PC-3 (cell line): ENCODE measurements at regions not wholly inside any gene's neighbourhood (a gene's known extent, or its start where the extent isn't known, plus 50 kb on each side); places are given as distances from the start of the nearest gene placed in this dataset.

ENCODE experiments used
- ATAC-seq: fragments of 200-7000 bp; cut with Tn5 transposase; 2 replicates; pipeline ENCODE4 v1.9.1; 2020; ENCODE audit warnings: mild to moderate bottlenecking, moderate library complexity
- BruUV-seq: library from RNA; stranded (reverse); fragments of 400-500 nt; replicated peaks from 2 replicates; lab custom pipeline; 2021; lab: Mats Ljungman, UMichigan
- CTCF ChIA-PET: fragments of 300-600 bp; sonication (Branson Sonifier 250); formaldehyde crosslinking; loops from one replicate; lab custom pipeline; 2022; ENCODE audit warnings: antibody characterized with exemption; lab: Charles Lee
- POLR2A ChIA-PET: fragments of 300-600 bp; sonication (Branson Sonifier 250); formaldehyde crosslinking; loops from one replicate; lab custom pipeline; 2022; ENCODE audit warnings: antibody characterized with exemption; ENCODE audit not compliant: unreplicated experiment; lab: Charles Lee
- DNase-seq: peaks from one replicate; pipeline ENCODE4 v3.0.0-alpha.2; 2015
- H2AFZ ChIP-seq: fragments of 300-600 bp; sonication (generic); 2 replicates; pipeline ENCODE4 v1.6.0; 2016; ENCODE audit warnings: antibody characterized with exemption, low read length
- H3F3A ChIP-seq: fragments of 300-600 bp; sonication (generic); one replicate; pipeline ENCODE4 v1.6.0; 2017; ENCODE audit warnings: antibody characterized with exemption, low read length, control low read depth, mild to moderate bottlenecking; ENCODE audit not compliant: unreplicated experiment
- H3K27ac ChIP-seq: fragments of 300-600 bp; sonication (generic); 2 replicates; pipeline ENCODE4 v1.5.1; 2016; ENCODE audit warnings: mild to moderate bottlenecking, low read length
- H3K27me3 ChIP-seq: fragments of 300-600 bp; sonication (generic); 2 replicates; pipeline ENCODE4 v1.6.1; 2016; ENCODE audit warnings: low read length, mixed read lengths
- H3K36me3 ChIP-seq: fragments of 300-600 bp; sonication (generic); 2 replicates; pipeline ENCODE4 v1.6.1; 2016; ENCODE audit warnings: low read depth, mixed run types, low read length, mixed read lengths
- H3K4me1 ChIP-seq: fragments of 300-600 bp; sonication (generic); 2 replicates; pipeline ENCODE4 v1.5.1; 2016; ENCODE audit warnings: low read length; ENCODE audit not compliant: insufficient read depth
- H3K4me2 ChIP-seq: fragments of 300-600 bp; sonication (generic); 2 replicates; pipeline ENCODE4 v1.6.0; 2016; ENCODE audit warnings: low read length
- H3K4me3 ChIP-seq: fragments of 300-600 bp; sonication (generic); 2 replicates; pipeline ENCODE4 v1.5.1; 2016; ENCODE audit warnings: mild to moderate bottlenecking, low read length, mixed read lengths
- H3K79me2 ChIP-seq: fragments of 300-600 bp; sonication (generic); 2 replicates; pipeline ENCODE4 v1.6.1; 2017; ENCODE audit warnings: low read length, mixed read lengths
- H3K9ac ChIP-seq: fragments of 300-600 bp; sonication (generic); 2 replicates; pipeline ENCODE4 v1.6.0; 2016; ENCODE audit warnings: mild to moderate bottlenecking, low read length
- H3K9me2 ChIP-seq: fragments of 300-600 bp; sonication (generic); replicated peaks from 2 replicates; pipeline ENCODE4 v1.6.1; 2016; ENCODE audit warnings: mixed run types, low read length, mixed read lengths
- H3K9me3 ChIP-seq: fragments of 300-600 bp; sonication (generic); 2 replicates; pipeline ENCODE4 v1.6.1; 2016; ENCODE audit warnings: low read length, mixed read lengths
- H4K20me1 ChIP-seq: fragments of 300-600 bp; sonication (generic); 2 replicates; pipeline ENCODE4 v1.6.1; 2016; ENCODE audit warnings: low read length, mixed read lengths
- EZH2 ChIP-seq: fragments of 300-600 bp; sonication (generic); IDR thresholded peaks from one replicate; pipeline ENCODE4 v1.6.1; 2017; ENCODE audit warnings: antibody characterized with exemption, mild to moderate bottlenecking, low read length; ENCODE audit not compliant: unreplicated experiment
- EZH2phosphoT487 ChIP-seq: fragments of 300-600 bp; sonication (generic); IDR thresholded peaks from 2 replicates; pipeline ENCODE4 v1.6.1; 2018; ENCODE audit warnings: mild to moderate bottlenecking, antibody characterized with exemption, low read length, borderline replicate concordance
- intact Hi-C: fragments of 100-400 bp; cut with micrococcal nuclease; formaldehyde crosslinking; loops from 2 replicates; pipeline ENCODE4 v1.9.0; 2023
- TF ChIP-seq, protein P1 (sequence below): fragments of 300-600 bp; sonication (generic); conservative IDR thresholded peaks from 2 replicates; pipeline ENCODE4 v1.5.1; 2017; ENCODE audit warnings: antibody characterized with exemption, low read depth, mild to moderate bottlenecking, low read length

DNA sequence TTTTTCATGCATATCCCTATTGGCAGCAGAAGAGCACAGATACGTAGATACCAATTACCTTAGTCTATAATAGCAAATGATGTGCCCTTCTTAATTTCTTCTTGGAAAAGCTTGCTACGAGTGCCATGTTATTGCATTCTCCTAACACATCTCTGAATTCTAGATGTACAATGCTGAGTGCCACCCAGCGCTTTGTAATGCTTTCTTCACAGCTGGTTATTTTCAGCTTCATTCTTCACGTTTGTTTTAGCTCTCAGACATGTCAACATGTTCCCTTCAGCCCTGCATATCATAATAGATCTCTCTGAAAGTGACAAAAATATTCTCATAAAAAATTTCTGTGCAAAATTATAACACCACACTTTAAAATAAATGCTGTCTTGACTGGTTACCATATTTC, 981.2 kb downstream of the TTLL7 start:
- ChIA-PET CTCF (no interaction called here), POLR2A (no interaction called here)
- intact Hi-C loops: no loop called here

DNA sequence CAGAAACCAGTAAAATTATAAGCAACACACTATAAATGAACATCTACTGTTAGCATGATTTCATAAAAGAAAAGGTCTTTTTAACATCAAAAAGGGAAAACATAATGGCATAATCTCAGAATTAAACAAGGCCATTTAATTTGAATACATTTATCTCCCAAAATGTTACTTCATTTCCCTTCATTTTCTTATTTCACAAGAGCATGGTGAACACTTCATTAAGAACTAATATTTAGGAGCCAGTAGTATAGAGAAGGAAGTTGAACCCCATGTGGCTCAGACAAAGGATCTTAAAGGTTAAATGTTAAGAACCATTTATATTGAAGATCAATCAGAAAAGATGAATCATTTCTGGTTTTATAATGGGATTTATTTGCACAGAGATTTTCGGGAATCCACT, 981.7 kb downstream of the TTLL7 start:
- POLR2A ChIA-PET: no interaction called here

More for the DNA sequence above, 981.2 kb downstream of the TTLL7 start:
- no peaks in the 10 kb centered on the region for H3K27me3 ChIP-seq
- DNase-seq (no peak), ATAC-seq (no peak)
- H4K20me1 ChIP-seq: no peaks in the 10 kb centered on the region
- no TSS peak for BruUV-seq
- no peaks in the 10 kb centered on the region for H3K9me3 ChIP-seq
- no peaks in the 10 kb centered on the region for H3K9me2 ChIP-seq
- H3K4me3 ChIP-seq: no peak overlapping the region
- H3K27ac ChIP-seq: no peak overlapping the region
- no peaks in the 10 kb centered on the region for H3K36me3 ChIP-seq
- TF ChIP-seq EZH2phosphoT487 (no peak), EZH2 (no peak)
- TF ChIP-seq, protein P1, sequence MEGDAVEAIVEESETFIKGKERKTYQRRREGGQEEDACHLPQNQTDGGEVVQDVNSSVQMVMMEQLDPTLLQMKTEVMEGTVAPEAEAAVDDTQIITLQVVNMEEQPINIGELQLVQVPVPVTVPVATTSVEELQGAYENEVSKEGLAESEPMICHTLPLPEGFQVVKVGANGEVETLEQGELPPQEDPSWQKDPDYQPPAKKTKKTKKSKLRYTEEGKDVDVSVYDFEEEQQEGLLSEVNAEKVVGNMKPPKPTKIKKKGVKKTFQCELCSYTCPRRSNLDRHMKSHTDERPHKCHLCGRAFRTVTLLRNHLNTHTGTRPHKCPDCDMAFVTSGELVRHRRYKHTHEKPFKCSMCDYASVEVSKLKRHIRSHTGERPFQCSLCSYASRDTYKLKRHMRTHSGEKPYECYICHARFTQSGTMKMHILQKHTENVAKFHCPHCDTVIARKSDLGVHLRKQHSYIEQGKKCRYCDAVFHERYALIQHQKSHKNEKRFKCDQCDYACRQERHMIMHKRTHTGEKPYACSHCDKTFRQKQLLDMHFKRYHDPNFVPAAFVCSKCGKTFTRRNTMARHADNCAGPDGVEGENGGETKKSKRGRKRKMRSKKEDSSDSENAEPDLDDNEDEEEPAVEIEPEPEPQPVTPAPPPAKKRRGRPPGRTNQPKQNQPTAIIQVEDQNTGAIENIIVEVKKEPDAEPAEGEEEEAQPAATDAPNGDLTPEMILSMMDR: no peak
- H3K79me2 ChIP-seq: no peaks in the 10 kb centered on the region
- no peak overlapping the region for H3K4me2 ChIP-seq
- H3K4me1 ChIP-seq: no peaks in the 10 kb centered on the region
- no peaks in the 10 kb centered on the region for H3F3A ChIP-seq
- H2AFZ ChIP-seq: no peak overlapping the region
- no peak overlapping the region for H3K9ac ChIP-seq

DNA sequence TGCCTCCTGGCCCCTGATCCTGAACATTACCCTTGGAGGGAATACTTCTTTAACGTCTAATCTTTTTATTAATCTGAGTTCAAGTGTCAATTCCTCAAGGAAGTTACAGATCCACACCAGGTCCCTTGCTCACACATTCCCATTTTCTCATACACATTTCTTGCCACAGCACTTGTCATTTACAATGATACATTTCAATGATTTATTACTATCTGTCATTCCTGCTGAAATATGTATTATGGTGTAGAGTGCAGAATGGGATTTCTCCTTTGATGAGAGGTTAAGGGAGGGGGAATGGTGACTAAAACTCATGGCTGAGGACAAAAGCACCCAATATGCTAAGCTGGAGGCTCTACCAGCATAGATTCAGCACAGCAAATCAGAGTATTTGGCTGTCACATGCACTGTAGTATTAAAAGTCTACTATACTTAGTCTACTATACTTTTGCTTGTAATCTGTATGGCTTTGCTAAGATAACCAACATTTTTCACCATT, 982.5 kb downstream of the TTLL7 start:
- POLR2A ChIA-PET: no interaction called here

More for the DNA sequence above, 981.7 kb downstream of the TTLL7 start:
- Histone ChIP-seq H3K4me1 (no peaks in the 10 kb centered on the region), H3K4me2 (no peak overlapping the region), H3K4me3 (no peak overlapping the region), H2AFZ (no peak overlapping the region), H3K9me3 (no peaks in the 10 kb centered on the region), H3K27me3 (no peaks in the 10 kb centered on the region), H3F3A (no peaks in the 10 kb centered on the region), H3K9ac (no peak overlapping the region), H3K9me2 (no peaks in the 10 kb centered on the region), H3K27ac (no peak overlapping the region), H3K36me3 (no peaks in the 10 kb centered on the region), H3K79me2 (no peaks in the 10 kb centered on the region), H4K20me1 (no peaks in the 10 kb centered on the region)
- TF ChIP-seq, protein P1: no peak
- TF ChIP-seq EZH2 (no peak), EZH2phosphoT487 (no peak)
- BruUV-seq: no TSS peak
- intact Hi-C loops: no loop called here
- DNase-seq: no peak
- CTCF ChIA-PET: no interaction called here
- ATAC-seq: no peak

More for the DNA sequence above, 982.5 kb downstream of the TTLL7 start:
- Histone ChIP-seq H3K9ac (no peak overlapping the region), H3K9me3 (no peaks in the 10 kb centered on the region), H3K27ac (no peak overlapping the region), H4K20me1 (no peaks in the 10 kb centered on the region), H3K79me2 (no peaks in the 10 kb centered on the region), H3K36me3 (no peaks in the 10 kb centered on the region), H3K9me2 (no peaks in the 10 kb centered on the region), H2AFZ (no peak overlapping the region), H3K27me3 (no peaks in the 10 kb centered on the region), H3F3A (no peaks in the 10 kb centered on the region), H3K4me3 (no peak overlapping the region), H3K4me1 (no peaks in the 10 kb centered on the region), H3K4me2 (no peak overlapping the region)
- no TSS peak for BruUV-seq
- intact Hi-C loops: no loop called here
- ATAC-seq: no peak
- TF ChIP-seq EZH2phosphoT487 (no peak), EZH2 (no peak)
- TF ChIP-seq, protein P1: no peak
- CTCF ChIA-PET: no interaction called here
- DNase-seq: no peak
